K562 (cell line): ENCODE measurements at regions not wholly inside any gene's neighbourhood (a gene's known extent, or its start where the extent isn't known, plus 50 kb on each side); places are given as distances from the start of the nearest gene placed in this dataset.

Experiments
- ATAC-seq: fragments of 200-7000 bp; cut with Tn5 transposase; 3 replicates; pipeline ENCODE4 v1.9.1; 2020; ENCODE audit warnings: moderate library complexity
- BruUV-seq: library from RNA; stranded (reverse); fragments of 400-500 nt; replicated peaks from 2 replicates; lab custom pipeline; 2021; lab: Mats Ljungman, UMichigan
- CTCF ChIA-PET: fragments of 300-600 bp; formaldehyde crosslinking; extraction: SDS; loops from one replicate; lab custom pipeline; 2021; ENCODE audit warnings: low intra/inter-chr PET ratio; lab: Yijun Ruan, JAX
- POLR2A ChIA-PET: fragments of 300-600, 350-650 bp; sonication (Branson Sonifier 250); formaldehyde crosslinking; extraction: SDS; loops from one replicate; lab custom pipeline; 2021; ENCODE audit warnings: antibody characterized with exemption, inconsistent platforms; lab: Yijun Ruan, JAX
- DNase-seq, 4 experiments: peaks; one replicate each; pipeline versions ENCODE4 v3.0.0 to v3.0.0-alpha.2; 2011 to 2018; ENCODE audit warnings: low spot score in 3 of 4, mixed read lengths in 3 of 4; ENCODE audit errors: extremely low read depth in 1 of 4
- FAIRE-seq: peaks from 2 replicates; lab custom pipeline; 2011; peaks lifted over from hg19 to GRCh38; lab: Jason Lieb, UNC
- H2AFZ ChIP-seq: 2 replicates; pipeline ENCODE4 v1.6.0; 2011; ENCODE audit warnings: low read depth, low read length, control low read depth, inconsistent platforms
- H3K27ac ChIP-seq: fragments of 200-600 bp; 3 replicates; pipeline ENCODE4 v1.8.0; 2011; ENCODE audit warnings: low read depth, mild to moderate bottlenecking, control low read depth, inconsistent platforms, low read length, moderate library complexity, mixed read lengths; ENCODE audit errors: extremely low read depth
- H3K27me3 ChIP-seq, 2 experiments: fragments of 300-600 bp in 1 of 2; 2 replicates in 1 of 2; 3 replicates in 1 of 2; pipeline versions ENCODE4 v1.6.0 to v1.8.0; 2011; ENCODE audit warnings: inconsistent platforms in 2 of 2, low read length in 2 of 2, mild to moderate bottlenecking in 1 of 2, mixed read lengths in 1 of 2, moderate library complexity in 1 of 2; ENCODE audit not compliant: control insufficient read depth in 2 of 2, insufficient read depth in 2 of 2
- H3K36me3 ChIP-seq: fragments of 300-600 bp; 3 replicates; pipeline ENCODE4 v1.8.0; 2011; ENCODE audit warnings: mild to moderate bottlenecking, low read length, inconsistent platforms; ENCODE audit not compliant: control insufficient read depth, insufficient read depth
- H3K4me1 ChIP-seq, 2 experiments: fragments of 200-600 bp in 1 of 2; replicated peaks in 1 of 2; 2 replicates in 1 of 2; 3 replicates in 1 of 2; pipeline versions ENCODE4 v1.5.1 to v1.8.0; 2011; ENCODE audit warnings: inconsistent platforms in 2 of 2, low read length in 2 of 2, mild to moderate bottlenecking in 1 of 2, mixed read lengths in 1 of 2, moderate library complexity in 1 of 2; ENCODE audit not compliant: control insufficient read depth in 2 of 2, insufficient read depth in 2 of 2
- H3K4me2 ChIP-seq: 2 replicates; pipeline ENCODE4 v1.6.1; 2011; ENCODE audit warnings: low read length, control low read depth, inconsistent platforms, mixed read lengths; ENCODE audit not compliant: insufficient read depth
- H3K4me3 ChIP-seq: fragments of 200-600 bp; sonication (generic), shearing (Covaris generic); 2 replicates; pipeline ENCODE4 v1.5.1; 2016; ENCODE audit warnings: control low read depth, inconsistent platforms
- H3K79me2 ChIP-seq: fragments of 200-600 bp; 3 replicates; pipeline ENCODE4 v1.8.0; 2011; ENCODE audit warnings: low read length, inconsistent platforms; ENCODE audit not compliant: control insufficient read depth, insufficient read depth
- H3K9ac ChIP-seq, 2 experiments: 2 replicates each; pipeline versions ENCODE4 v1.6.0 to v1.6.1; 2011; ENCODE audit warnings: low read depth in 2 of 2, low read length in 2 of 2, control low read depth in 1 of 2, inconsistent platforms in 1 of 2, mild to moderate bottlenecking in 1 of 2, mixed read lengths in 1 of 2; ENCODE audit not compliant: insufficient read depth in 1 of 2
- H3K9me1 ChIP-seq: one replicate; pipeline ENCODE4 v1.6.0; 2011; ENCODE audit warnings: inconsistent platforms, mild to moderate bottlenecking, low read length, moderate library complexity; ENCODE audit not compliant: control insufficient read depth, insufficient read depth
- H3K9me3 ChIP-seq: replicated peaks from 2 replicates; pipeline ENCODE4 v1.5.1; 2011; ENCODE audit warnings: low read depth, low read length, inconsistent platforms; ENCODE audit not compliant: control insufficient read depth, insufficient read depth
- H4K20me1 ChIP-seq: replicated peaks from 2 replicates; pipeline ENCODE4 v1.6.1; 2011; ENCODE audit warnings: low read length, inconsistent platforms, mixed read lengths; ENCODE audit not compliant: control insufficient read depth, insufficient read depth
- GABPA ChIP-seq: fragments of 200-800 bp; sonication (Bioruptor generic); conservative IDR thresholded peaks from 2 replicates; pipeline ENCODE4 v1.6.1; 2016; ENCODE audit warnings: low read depth, missing genetic modification characterization, missing compliant biosample characterization
- HDAC2 ChIP-seq: fragments of 450-650 bp; IDR thresholded peaks from 2 replicates; pipeline ENCODE4 v1.6.1; 2016; ENCODE audit warnings: mild to moderate bottlenecking
- HIVEP1 ChIP-seq: fragments of 250-450 bp; sonication (Bioruptor Pico); IDR thresholded peaks from 2 replicates; pipeline ENCODE4 v1.4.0; 2020; ENCODE audit warnings: mild to moderate bottlenecking
- POLR3A ChIP-seq: IDR thresholded peaks from 2 replicates; pipeline ENCODE4 v1.6.1; 2011; ENCODE audit warnings: borderline replicate concordance, mild to moderate bottlenecking, moderate library complexity; ENCODE audit not compliant: insufficient read length, insufficient read depth; ENCODE audit errors: extremely low read depth
- RBM15 ChIP-seq: fragments of 200-400 bp; formaldehyde crosslinking; IDR thresholded peaks from 2 replicates; pipeline ENCODE4 v1.6.1; 2018; ENCODE audit warnings: mild to moderate bottlenecking, low read length, moderate library complexity; ENCODE audit not compliant: insufficient read depth
- SIRT6 ChIP-seq: IDR thresholded peaks from one replicate; pipeline ENCODE4 v1.6.1; 2012; ENCODE audit warnings: low read depth, mild to moderate bottlenecking, control low read depth, inconsistent platforms, low read length, moderate library complexity
- ZNF77 ChIP-seq: fragments of 250-450 bp; sonication (Bioruptor Pico); IDR thresholded peaks from 2 replicates; pipeline ENCODE4 v1.5.0; 2020
- WGBS: fragments of 100-300 bp; shearing (Covaris generic); methylation state at CpG from one replicate; pipeline ENCODE4 v1.1.6; 2016; ENCODE audit warnings: low coverage, mixed read lengths; ENCODE audit not compliant: insufficient coverage; ENCODE audit errors: missing lambda C conversion rate; 5-methylcytosine and 5-hydroxymethylcytosine counted together
- in situ Hi-C: fragments of 300-500 bp; cut with MboI; formaldehyde crosslinking; loops from 4 replicates; pipeline ENCODE4 v1.15.0; 2018; ENCODE audit warnings: inconsistent platforms, mixed read lengths
- intact Hi-C: fragments of 100-400 bp; cut with micrococcal nuclease; formaldehyde crosslinking; loops from 2 replicates; pipeline ENCODE4 v1.14.2; 2022
- TF ChIP-seq, protein P1 (sequence below): sonication (generic); formaldehyde crosslinking; IDR thresholded peaks from 2 replicates; pipeline ENCODE4 v1.8.0; 2023; ENCODE audit warnings: missing genetic modification reagents, mild to moderate bottlenecking, borderline replicate concordance
- TF ChIP-seq, protein P2 (sequence below), 2 experiments: fragments of 150-350 bp in 1 of 2; IDR thresholded peaks; 2 replicates each; pipeline ENCODE4 v1.6.1; 2012 to 2016; ENCODE audit warnings: low read depth in 2 of 2, low read length in 2 of 2, mild to moderate bottlenecking in 1 of 2, moderate library complexity in 1 of 2
- TF ChIP-seq, protein P3 (sequence below): fragments of 250-450 bp; sonication (Bioruptor Pico); IDR thresholded peaks from 2 replicates; pipeline ENCODE4 v1.8.0; 2021; ENCODE audit warnings: mild to moderate bottlenecking, moderate library complexity

DNA sequence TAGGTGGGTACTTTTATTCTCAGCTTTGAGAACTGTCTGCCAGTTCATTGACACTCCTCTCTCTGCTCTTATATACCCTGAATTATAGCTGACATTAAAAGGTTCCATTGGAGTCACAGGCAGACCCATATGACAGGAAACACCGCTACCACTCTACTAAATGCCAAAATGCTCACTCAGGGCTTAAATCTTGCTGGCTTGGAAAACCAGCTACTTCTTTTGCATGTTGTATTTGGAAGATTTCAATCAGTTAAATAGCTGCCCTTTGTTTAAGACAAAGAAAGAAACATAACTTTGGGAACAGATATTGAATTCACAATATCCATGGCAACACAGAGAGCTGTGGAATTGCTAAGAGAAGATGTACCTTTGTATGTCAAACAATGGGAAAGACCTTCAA is 876.5 kb downstream of the USP25 start:
- no peaks in the 10 kb centered on the region for H3K4me1 ChIP-seq
- H3K4me3 ChIP-seq = no peak overlapping the region
- no peaks in the 10 kb centered on the region for H3K79me2 ChIP-seq
- H3K27me3 ChIP-seq = no peaks in the 10 kb centered on the region
- DNase-seq (no peak), FAIRE-seq (no peak), ATAC-seq (no peak)
- no peaks in the 10 kb centered on the region for H3K36me3 ChIP-seq
- H3K27ac ChIP-seq = no peak overlapping the region
- no TSS peak for BruUV-seq
- H3K4me2 ChIP-seq = no peak overlapping the region
- H3K9me3 ChIP-seq = 0 out of 2 replicates have a peak, but pooled peaks cover 1% of the 10 kb centered on the region
- CTCF ChIA-PET = no interaction called here
- no peaks in the 10 kb centered on the region for H3K9me1 ChIP-seq
- in situ Hi-C loops = no loop called here
- WGBS = 0% methylated on average over 1 of the region's 1 CpG
- intact Hi-C loops = no loop called here
- no peak overlapping the region for H2AFZ ChIP-seq
- TF ChIP-seq, protein P1, sequence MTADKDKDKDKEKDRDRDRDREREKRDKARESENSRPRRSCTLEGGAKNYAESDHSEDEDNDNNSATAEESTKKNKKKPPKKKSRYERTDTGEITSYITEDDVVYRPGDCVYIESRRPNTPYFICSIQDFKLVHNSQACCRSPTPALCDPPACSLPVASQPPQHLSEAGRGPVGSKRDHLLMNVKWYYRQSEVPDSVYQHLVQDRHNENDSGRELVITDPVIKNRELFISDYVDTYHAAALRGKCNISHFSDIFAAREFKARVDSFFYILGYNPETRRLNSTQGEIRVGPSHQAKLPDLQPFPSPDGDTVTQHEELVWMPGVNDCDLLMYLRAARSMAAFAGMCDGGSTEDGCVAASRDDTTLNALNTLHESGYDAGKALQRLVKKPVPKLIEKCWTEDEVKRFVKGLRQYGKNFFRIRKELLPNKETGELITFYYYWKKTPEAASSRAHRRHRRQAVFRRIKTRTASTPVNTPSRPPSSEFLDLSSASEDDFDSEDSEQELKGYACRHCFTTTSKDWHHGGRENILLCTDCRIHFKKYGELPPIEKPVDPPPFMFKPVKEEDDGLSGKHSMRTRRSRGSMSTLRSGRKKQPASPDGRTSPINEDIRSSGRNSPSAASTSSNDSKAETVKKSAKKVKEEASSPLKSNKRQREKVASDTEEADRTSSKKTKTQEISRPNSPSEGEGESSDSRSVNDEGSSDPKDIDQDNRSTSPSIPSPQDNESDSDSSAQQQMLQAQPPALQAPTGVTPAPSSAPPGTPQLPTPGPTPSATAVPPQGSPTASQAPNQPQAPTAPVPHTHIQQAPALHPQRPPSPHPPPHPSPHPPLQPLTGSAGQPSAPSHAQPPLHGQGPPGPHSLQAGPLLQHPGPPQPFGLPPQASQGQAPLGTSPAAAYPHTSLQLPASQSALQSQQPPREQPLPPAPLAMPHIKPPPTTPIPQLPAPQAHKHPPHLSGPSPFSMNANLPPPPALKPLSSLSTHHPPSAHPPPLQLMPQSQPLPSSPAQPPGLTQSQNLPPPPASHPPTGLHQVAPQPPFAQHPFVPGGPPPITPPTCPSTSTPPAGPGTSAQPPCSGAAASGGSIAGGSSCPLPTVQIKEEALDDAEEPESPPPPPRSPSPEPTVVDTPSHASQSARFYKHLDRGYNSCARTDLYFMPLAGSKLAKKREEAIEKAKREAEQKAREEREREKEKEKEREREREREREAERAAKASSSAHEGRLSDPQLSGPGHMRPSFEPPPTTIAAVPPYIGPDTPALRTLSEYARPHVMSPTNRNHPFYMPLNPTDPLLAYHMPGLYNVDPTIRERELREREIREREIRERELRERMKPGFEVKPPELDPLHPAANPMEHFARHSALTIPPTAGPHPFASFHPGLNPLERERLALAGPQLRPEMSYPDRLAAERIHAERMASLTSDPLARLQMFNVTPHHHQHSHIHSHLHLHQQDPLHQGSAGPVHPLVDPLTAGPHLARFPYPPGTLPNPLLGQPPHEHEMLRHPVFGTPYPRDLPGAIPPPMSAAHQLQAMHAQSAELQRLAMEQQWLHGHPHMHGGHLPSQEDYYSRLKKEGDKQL (CRISPR knock-in tag) = no peak
- TF ChIP-seq ZNF77 (CRISPR knock-in tag) (no peak), POLR3A (no peak), HIVEP1 (CRISPR knock-in tag) (no peak), SIRT6 (no peak), RBM15 (no peak), GABPA (tag) (no peak), HDAC2 (no peak)
- TF ChIP-seq, protein P2, sequence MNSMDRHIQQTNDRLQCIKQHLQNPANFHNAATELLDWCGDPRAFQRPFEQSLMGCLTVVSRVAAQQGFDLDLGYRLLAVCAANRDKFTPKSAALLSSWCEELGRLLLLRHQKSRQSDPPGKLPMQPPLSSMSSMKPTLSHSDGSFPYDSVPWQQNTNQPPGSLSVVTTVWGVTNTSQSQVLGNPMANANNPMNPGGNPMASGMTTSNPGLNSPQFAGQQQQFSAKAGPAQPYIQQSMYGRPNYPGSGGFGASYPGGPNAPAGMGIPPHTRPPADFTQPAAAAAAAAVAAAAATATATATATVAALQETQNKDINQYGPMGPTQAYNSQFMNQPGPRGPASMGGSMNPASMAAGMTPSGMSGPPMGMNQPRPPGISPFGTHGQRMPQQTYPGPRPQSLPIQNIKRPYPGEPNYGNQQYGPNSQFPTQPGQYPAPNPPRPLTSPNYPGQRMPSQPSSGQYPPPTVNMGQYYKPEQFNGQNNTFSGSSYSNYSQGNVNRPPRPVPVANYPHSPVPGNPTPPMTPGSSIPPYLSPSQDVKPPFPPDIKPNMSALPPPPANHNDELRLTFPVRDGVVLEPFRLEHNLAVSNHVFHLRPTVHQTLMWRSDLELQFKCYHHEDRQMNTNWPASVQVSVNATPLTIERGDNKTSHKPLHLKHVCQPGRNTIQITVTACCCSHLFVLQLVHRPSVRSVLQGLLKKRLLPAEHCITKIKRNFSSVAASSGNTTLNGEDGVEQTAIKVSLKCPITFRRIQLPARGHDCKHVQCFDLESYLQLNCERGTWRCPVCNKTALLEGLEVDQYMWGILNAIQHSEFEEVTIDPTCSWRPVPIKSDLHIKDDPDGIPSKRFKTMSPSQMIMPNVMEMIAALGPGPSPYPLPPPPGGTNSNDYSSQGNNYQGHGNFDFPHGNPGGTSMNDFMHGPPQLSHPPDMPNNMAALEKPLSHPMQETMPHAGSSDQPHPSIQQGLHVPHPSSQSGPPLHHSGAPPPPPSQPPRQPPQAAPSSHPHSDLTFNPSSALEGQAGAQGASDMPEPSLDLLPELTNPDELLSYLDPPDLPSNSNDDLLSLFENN (IDR thresholded peaks at IDR 0.05; ENCODE audit: low read depth in 2 of 2, low read length in 2 of 2) = no peak
- TF ChIP-seq, protein P3, sequence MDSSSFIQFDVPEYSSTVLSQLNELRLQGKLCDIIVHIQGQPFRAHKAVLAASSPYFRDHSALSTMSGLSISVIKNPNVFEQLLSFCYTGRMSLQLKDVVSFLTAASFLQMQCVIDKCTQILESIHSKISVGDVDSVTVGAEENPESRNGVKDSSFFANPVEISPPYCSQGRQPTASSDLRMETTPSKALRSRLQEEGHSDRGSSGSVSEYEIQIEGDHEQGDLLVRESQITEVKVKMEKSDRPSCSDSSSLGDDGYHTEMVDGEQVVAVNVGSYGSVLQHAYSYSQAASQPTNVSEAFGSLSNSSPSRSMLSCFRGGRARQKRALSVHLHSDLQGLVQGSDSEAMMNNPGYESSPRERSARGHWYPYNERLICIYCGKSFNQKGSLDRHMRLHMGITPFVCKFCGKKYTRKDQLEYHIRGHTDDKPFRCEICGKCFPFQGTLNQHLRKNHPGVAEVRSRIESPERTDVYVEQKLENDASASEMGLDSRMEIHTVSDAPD = no peak
- no peak overlapping the region for H3K9ac ChIP-seq
- POLR2A ChIA-PET = no interaction called here
- no peaks in the 10 kb centered on the region for H4K20me1 ChIP-seq
